Uterus (tissue), 3 donors: ENCODE measurements at regions not wholly inside any gene's neighbourhood (a gene's known extent, or its start where the extent isn't known, plus 50 kb on each side); places are given as distances from the start of the nearest gene placed in this dataset.

Experiments
- DNase-seq, 2 donors: peaks; one replicate each; pipeline ENCODE4 v3.0.0-alpha.2; 2019 to 2020
- H3K27ac ChIP-seq, 2 donors: fragments of 200-600 bp; sonication (generic); 1 replicate in 1 of 2; 2 replicates in 1 of 2; pipeline ENCODE4 v1.5.1; 2016 to 2018
- H3K27me3 ChIP-seq, 2 donors: fragments of 200-600 bp; sonication (generic); one replicate each; pipeline ENCODE4 v1.5.1; 2018 to 2019; ENCODE audit warnings: control low read depth in 1 of 2
- H3K36me3 ChIP-seq, 2 donors: fragments of 200-600 bp; sonication (generic); one replicate each; pipeline ENCODE4 v1.5.1; 2019; ENCODE audit warnings: control low read depth in 1 of 2
- H3K4me1 ChIP-seq, 2 donors: fragments of 200-600 bp; sonication (generic); one replicate each; pipeline ENCODE4 v1.5.1; 2018 to 2019; ENCODE audit warnings: control low read depth in 1 of 2
- H3K4me3 ChIP-seq, 2 donors: fragments of 200-600 bp; sonication (generic); 1 replicate in 1 of 2; 2 replicates in 1 of 2; pipeline ENCODE4 v1.5.1; 2018 to 2019; ENCODE audit warnings: mild to moderate bottlenecking in 1 of 2
- H3K9me3 ChIP-seq, 2 donors: fragments of 200-600 bp; sonication (generic); one replicate each; pipeline ENCODE4 v1.5.1; 2019; ENCODE audit warnings: control low read depth in 1 of 2
- CTCF ChIP-seq, 4 experiments: fragments of 200-600 bp in 2 of 4; fragments of 450-650 bp in 2 of 4; sonication (generic) in 2 of 4; IDR thresholded peaks; one replicate each; pipeline ENCODE4 v1.5.1; 2016 to 2019; ENCODE audit warnings: antibody characterized with exemption in 4 of 4, mild to moderate bottlenecking in 2 of 4, moderate library complexity in 1 of 4
- POLR2A ChIP-seq, 2 donors: fragments of 450-650 bp; IDR thresholded peaks; one replicate each; pipeline ENCODE4 v1.6.1; 2016; ENCODE audit warnings: antibody characterized with exemption in 2 of 2, mild to moderate bottlenecking in 1 of 2, moderate library complexity in 1 of 2
- intact Hi-C: fragments of 100-400 bp; cut with DNase I; formaldehyde crosslinking; loops from one replicate; pipeline ENCODE4 v1.15.1; 2023; ENCODE audit warnings: low total_unique reads
- donor health status: DM: yes; HTN: yes; CAD: no.

DNA sequence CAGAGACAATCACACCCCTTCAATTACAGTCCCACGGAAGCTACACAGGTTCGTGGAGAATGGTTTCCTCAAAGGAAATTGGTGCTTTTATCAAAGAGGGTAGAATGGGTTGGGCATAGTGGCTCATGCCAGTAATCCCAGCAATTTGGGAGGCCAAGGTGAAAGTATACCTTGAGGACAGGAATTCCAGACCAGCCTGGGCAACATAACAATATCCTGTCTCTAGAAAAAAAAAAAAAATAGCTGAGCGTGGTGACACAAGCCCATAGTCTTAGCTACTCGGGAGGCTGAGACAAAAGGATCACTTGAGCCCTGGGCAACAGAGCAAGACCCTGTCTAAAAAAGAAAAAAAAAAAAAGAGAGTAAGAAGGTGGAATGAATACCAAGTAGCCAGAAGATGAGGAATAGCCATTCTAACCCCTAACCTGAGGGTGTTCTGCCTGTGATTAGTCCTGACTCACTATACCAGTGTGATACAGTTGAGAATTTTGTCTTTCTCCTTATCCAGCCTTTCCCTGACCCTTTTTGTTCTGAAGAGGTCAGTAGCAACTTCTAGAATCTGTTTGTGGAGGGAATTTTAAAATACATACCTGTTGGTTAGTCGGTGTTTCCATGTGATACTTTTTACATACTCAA, 283.2 kb downstream of the MREG start:
- intact Hi-C loops: no loop called here
- no peak for DNase-seq

GRCh38 chr2:215728504-215729065, 284.8 kb downstream of the MREG start:
- H3K36me3 ChIP-seq: no peaks in the 10 kb centered on the region
- no peaks in the 10 kb centered on the region for H3K4me1 ChIP-seq
- H3K9me3 ChIP-seq: peaks cover 0 to 8% of the 10 kb centered on the region in 2 donors
- no peak for DNase-seq
- no peaks in the 10 kb centered on the region for H3K27me3 ChIP-seq
- intact Hi-C loops: no loop called here
- TF ChIP-seq CTCF (IDR thresholded peaks at IDR 0.05) (no peak), POLR2A (IDR thresholded peaks at IDR 0.05) (no peak)
- no peak overlapping the region for H3K27ac ChIP-seq
- no peak overlapping the region for H3K4me3 ChIP-seq

More for the DNA sequence above, 283.2 kb downstream of the MREG start:
- Histone ChIP-seq H3K27ac (no peak overlapping the region), H3K27me3 (no peaks in the 10 kb centered on the region), H3K4me3 (no peak overlapping the region), H3K36me3 (no peaks in the 10 kb centered on the region), H3K9me3 (peaks cover 0 to 8% of the 10 kb centered on the region in 2 donors), H3K4me1 (no peaks in the 10 kb centered on the region)
- TF ChIP-seq CTCF (IDR thresholded peaks at IDR 0.05) (no peak), POLR2A (IDR thresholded peaks at IDR 0.05) (no peak)

DNA sequence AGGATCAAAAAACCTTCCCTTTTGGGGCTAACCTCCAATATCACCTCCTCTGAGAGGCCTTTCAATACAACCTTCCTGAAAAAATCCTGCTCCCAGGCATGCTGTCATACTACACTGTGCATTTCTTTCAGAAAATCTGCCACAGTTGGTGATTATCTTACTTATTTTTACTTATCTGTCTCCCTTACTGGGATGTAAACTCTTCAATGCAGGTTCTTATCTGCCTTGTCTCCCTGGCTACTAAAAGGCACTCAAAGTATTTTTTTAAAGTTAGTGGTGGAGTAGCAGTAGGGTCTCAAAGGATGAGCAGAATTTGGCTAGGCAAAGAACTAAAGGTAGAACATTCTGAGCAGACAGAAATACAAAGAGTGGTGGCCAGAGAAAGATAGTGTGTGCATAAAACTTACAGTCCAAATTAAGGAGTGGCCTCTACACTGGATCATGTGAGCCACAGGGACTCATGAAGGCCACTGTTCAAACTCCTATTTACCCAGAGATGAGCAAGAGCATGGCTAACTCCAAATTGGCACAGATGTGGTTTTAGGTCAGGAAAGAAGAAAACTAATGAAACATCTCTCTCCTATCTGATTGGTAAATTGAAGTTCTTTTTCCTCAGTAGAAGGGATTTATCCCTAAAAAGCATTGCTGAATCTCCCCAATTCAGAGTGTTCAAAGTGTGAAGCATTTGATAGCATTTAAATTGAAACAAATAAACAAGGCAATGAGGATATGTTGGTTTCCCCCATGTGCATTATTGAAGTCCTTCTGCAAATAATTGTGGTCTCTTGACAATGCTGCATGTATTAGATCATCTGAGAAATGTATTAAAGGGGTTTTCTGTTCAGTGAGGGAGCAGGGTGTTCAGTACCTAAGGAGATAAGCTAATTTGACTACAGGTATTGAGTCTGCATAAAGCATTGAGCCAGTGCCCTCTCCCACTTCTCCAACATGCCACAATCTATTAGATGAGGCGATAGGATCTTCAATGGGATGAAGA, 285.5 kb downstream of the MREG start:
- intact Hi-C loops: no loop called here
- H3K27me3 ChIP-seq: no peaks in the 10 kb centered on the region
- no peaks in the 10 kb centered on the region for H3K4me1 ChIP-seq
- no peaks in the 10 kb centered on the region for H3K36me3 ChIP-seq
- H3K9me3 ChIP-seq: peaks cover 0 to 3% of the 10 kb centered on the region in 2 donors
- no peak for DNase-seq
- TF ChIP-seq CTCF (IDR thresholded peaks at IDR 0.05) (no peak), POLR2A (IDR thresholded peaks at IDR 0.05) (no peak)
- no peak overlapping the region for H3K27ac ChIP-seq
- H3K4me3 ChIP-seq: no peak overlapping the region

- Histone ChIP-seq H3K4me3 (no peak overlapping the region), H3K9me3 (no peaks in the 10 kb centered on the region), H3K4me1 (no peaks in the 10 kb centered on the region), H3K27ac (no peak overlapping the region), H3K27me3 (no peaks in the 10 kb centered on the region), H3K36me3 (no peaks in the 10 kb centered on the region)
- intact Hi-C loops: no loop called here
- no peak for TF ChIP-seq CTCF (IDR thresholded peaks at IDR 0.05)
- TF ChIP-seq POLR2A (IDR thresholded peaks at IDR 0.05): no peak
- no peak for DNase-seq
Measured at GRCh38 chr2:215726070-215726469, 287.3 kb downstream of the MREG start.

DNA sequence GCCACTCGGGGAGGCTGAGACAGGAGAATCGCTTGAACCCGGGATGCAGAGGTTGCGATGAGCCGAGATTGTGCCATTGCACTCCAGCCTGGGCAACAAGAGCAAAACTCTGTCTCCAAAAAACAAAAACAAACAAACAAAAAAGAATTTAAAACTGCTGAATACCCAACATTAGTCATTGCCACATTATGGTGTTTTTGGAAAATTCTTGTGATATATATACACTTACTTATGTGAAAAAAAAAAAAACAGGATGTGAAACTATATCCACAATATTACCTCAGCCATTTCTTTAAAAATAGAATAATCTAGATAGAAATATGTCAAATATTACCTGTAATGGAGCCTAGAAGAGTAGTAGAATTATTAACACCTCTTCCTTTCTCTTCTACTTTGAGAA, 288.3 kb upstream of the FN1 start:
- Histone ChIP-seq H3K36me3 (no peaks in the 10 kb centered on the region), H3K4me1 (no peaks in the 10 kb centered on the region), H3K9me3 (no peaks in the 10 kb centered on the region), H3K4me3 (no peak overlapping the region), H3K27ac (no peak overlapping the region), H3K27me3 (no peaks in the 10 kb centered on the region)
- intact Hi-C loops: no loop called here
- no peak for DNase-seq
- TF ChIP-seq POLR2A (IDR thresholded peaks at IDR 0.05) (no peak), CTCF (IDR thresholded peaks at IDR 0.05) (no peak)
